ENCODE measurements at regions not wholly inside any gene's neighbourhood (a gene's known extent, or its start where the extent isn't known, plus 50 kb on each side); places are given as distances from the start of the nearest gene placed in this dataset.

DNA sequence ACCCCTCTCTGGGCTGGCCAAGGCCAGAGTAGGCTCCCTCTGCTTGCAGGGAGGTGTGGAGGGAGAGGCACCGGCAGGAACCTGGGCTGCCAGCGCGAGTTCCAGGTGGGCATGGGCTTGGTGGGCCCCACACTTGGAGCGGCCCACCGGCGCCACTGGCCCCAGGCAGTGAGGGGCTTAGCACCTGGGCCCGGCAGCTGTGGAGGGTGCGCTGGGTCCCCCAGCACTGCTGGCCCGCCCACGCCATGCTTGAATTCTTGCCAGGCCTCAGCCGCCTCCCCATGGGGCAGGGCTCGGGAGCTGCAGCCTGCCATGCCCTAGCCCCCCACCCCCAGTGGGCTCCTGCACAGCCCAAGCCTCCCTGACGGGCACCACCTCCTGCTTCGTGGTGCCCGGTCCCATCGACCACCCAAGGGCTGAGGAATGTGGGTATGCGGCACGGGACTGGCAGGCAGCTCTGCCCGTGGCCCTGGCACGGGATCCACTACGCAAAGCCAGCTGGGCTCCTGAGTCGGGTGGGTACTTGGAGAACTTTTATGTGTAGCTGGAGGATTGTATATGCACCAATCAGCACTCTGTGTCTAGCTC lies 1648.0 kb downstream of the OLFM4 start:
- TF ChIP-seq POLR2AphosphoS5 (IDR thresholded peaks at IDR 0.05; ENCODE audit: low read depth, low read length) (no peak), POLR2A (IDR thresholded peaks at IDR 0.05; ENCODE audit: low read depth, low read length) (no peak)
